ENCODE measurements at regions not wholly inside any gene's neighbourhood (a gene's known extent, or its start where the extent isn't known, plus 50 kb on each side); places are given as distances from the start of the nearest gene placed in this dataset.

DNA sequence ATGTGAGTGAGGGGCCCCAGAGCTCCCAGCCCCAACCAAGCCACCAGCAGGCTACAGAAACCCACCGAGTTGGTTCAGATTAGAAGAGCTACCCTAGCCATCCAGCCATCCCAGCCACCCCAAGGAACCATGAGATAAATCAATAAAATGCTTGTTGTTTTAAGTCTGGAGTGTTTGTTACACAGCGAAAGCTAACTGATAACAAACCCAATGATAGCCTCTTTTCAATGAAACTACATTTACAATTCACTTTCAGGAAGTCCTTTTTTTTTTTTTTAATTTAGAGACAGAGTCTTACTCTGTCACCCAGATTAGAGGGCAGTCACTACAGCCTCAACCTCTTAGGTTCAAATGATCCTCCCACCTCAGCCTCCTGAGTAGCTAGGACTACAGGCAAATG, 215.0 kb upstream of the ZFHX3 start:
- Histone ChIP-seq H3F3A (replicated peaks; ENCODE audit: insufficient read depth) (no peaks in the 10 kb centered on the region), H3K27me3 (ENCODE audit: insufficient read depth) (no peaks in the 10 kb centered on the region), H3K9me3 (no peaks in the 10 kb centered on the region), H3K9ac (no peak overlapping the region), H3K4me2 (no peak overlapping the region), H3K79me2 (ENCODE audit: insufficient read depth) (no peaks in the 10 kb centered on the region), H3K36me3 (replicated peaks in 1 of 2; ENCODE audit: control insufficient read depth in 1 of 2, insufficient read depth in 2 of 2, low read length in 1 of 2) (no peaks in the 10 kb centered on the region), H3K27ac (ENCODE audit: low read depth in 2 of 2, low read length in 1 of 2) (no peak overlapping the region), H3K9me2 (no peaks in the 10 kb centered on the region), H4K20me1 (ENCODE audit: insufficient read depth) (no peaks in the 10 kb centered on the region), H3K4me1 (ENCODE audit: control insufficient read depth in 1 of 2, insufficient read depth in 2 of 2, low read depth in 1 of 2, low read length in 1 of 2) (no peaks in the 10 kb centered on the region), H2AFZ (ENCODE audit: low read depth) (no peak overlapping the region), H3K4me3 (ENCODE audit: low read depth in 2 of 2, low read length in 1 of 2) (no peak overlapping the region)
- POLR2A ChIA-PET = no interaction called here
- CTCF ChIA-PET = interaction anchor here (0.6 kb wide), 1 partner anchor 67 kb away, joined by 3 read pairs; no protein-coding TSS in a partner anchor
- TF ChIP-seq, protein P1, sequence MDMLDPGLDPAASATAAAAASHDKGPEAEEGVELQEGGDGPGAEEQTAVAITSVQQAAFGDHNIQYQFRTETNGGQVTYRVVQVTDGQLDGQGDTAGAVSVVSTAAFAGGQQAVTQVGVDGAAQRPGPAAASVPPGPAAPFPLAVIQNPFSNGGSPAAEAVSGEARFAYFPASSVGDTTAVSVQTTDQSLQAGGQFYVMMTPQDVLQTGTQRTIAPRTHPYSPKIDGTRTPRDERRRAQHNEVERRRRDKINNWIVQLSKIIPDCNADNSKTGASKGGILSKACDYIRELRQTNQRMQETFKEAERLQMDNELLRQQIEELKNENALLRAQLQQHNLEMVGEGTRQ (IDR thresholded peaks at IDR 0.05; ENCODE audit: borderline replicate concordance, low read depth, low read length) = no peak
- no peak for TF ChIP-seq CTCF (IDR thresholded peaks at IDR 0.05)
- no peak for TF ChIP-seq GATA2 (CRISPR knock-in tag; IDR thresholded peaks at IDR 0.05)
- TF ChIP-seq MXI1 (IDR thresholded peaks at IDR 0.05; ENCODE audit: low read depth, low read length) = no peak
- TF ChIP-seq, protein P2, sequence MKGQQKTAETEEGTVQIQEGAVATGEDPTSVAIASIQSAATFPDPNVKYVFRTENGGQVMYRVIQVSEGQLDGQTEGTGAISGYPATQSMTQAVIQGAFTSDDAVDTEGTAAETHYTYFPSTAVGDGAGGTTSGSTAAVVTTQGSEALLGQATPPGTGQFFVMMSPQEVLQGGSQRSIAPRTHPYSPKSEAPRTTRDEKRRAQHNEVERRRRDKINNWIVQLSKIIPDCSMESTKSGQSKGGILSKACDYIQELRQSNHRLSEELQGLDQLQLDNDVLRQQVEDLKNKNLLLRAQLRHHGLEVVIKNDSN (IDR thresholded peaks at IDR 0.05; ENCODE audit: borderline replicate concordance, low read depth) = no peak
- TF ChIP-seq YY1 (IDR thresholded peaks at IDR 0.05; ENCODE audit: low read depth) = no peak
- TF ChIP-seq TEAD4 (IDR thresholded peaks at IDR 0.05; ENCODE audit: borderline replicate concordance, insufficient read depth) = no peak
- no peak for TF ChIP-seq IRF3 (IDR thresholded peaks at IDR 0.05; ENCODE audit: low read depth, low read length)
- no peak for TF ChIP-seq SIN3A (IDR thresholded peaks at IDR 0.05; ENCODE audit: borderline replicate concordance, low read depth, low read length)
- no peak for TF ChIP-seq MEF2A (IDR thresholded peaks at IDR 0.05; ENCODE audit: borderline replicate concordance, low read depth)
- TF ChIP-seq, protein P3, sequence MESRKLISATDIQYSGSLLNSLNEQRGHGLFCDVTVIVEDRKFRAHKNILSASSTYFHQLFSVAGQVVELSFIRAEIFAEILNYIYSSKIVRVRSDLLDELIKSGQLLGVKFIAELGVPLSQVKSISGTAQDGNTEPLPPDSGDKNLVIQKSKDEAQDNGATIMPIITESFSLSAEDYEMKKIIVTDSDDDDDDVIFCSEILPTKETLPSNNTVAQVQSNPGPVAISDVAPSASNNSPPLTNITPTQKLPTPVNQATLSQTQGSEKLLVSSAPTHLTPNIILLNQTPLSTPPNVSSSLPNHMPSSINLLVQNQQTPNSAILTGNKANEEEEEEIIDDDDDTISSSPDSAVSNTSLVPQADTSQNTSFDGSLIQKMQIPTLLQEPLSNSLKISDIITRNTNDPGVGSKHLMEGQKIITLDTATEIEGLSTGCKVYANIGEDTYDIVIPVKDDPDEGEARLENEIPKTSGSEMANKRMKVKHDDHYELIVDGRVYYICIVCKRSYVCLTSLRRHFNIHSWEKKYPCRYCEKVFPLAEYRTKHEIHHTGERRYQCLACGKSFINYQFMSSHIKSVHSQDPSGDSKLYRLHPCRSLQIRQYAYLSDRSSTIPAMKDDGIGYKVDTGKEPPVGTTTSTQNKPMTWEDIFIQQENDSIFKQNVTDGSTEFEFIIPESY (IDR thresholded peaks at IDR 0.05; ENCODE audit: borderline replicate concordance, low read depth) = no peak
- no peak for TF ChIP-seq JUND (IDR thresholded peaks at IDR 0.05)
- no peak for TF ChIP-seq EP300 (IDR thresholded peaks at IDR 0.05; ENCODE audit: borderline replicate concordance in 1 of 2, low read depth in 1 of 2, low read length in 1 of 2)
- no peak for TF ChIP-seq FOXJ3 (CRISPR knock-in tag; IDR thresholded peaks at IDR 0.05)
- TF ChIP-seq NFIC (IDR thresholded peaks at IDR 0.05; ENCODE audit: borderline replicate concordance) = no peak
- TF ChIP-seq TCF12 (IDR thresholded peaks at IDR 0.05) = no peak
- no peak for TF ChIP-seq EZH2phosphoT487 (IDR thresholded peaks at IDR 0.05; ENCODE audit: borderline replicate concordance, low read depth)
- WGBS (ENCODE audit: low lambda C conversion rate) = 67% methylated on average over 1 of the region's 2 CpGs
- DNase-seq = no peak

Data from SK-N-SH (cell line).